ENCODE measurements at regions not wholly inside any gene's neighbourhood (a gene's known extent, or its start where the extent isn't known, plus 50 kb on each side); places are given as distances from the start of the nearest gene placed in this dataset.
"Not testable (repeated sequence)": the region's sequence is repeated elsewhere in the genome, so short reads cannot be mapped to it uniquely, and the experiment has no call there.

GRCh38 chr13:50422181-50423148 is 407.2 kb downstream of the KCNRG start:
- no peak for DNase-seq

- DNase-seq, result no peak
These were observed 409.7 kb downstream of the KCNRG start for GRCh38 chr13:50424993-50425392.

- DNase-seq, result no peak
These were observed 410.5 kb downstream of the KCNRG start for GRCh38 chr13:50425772-50426171.

- DNase-seq, result no peak
These were observed 411.7 kb downstream of the KCNRG start for GRCh38 chr13:50426927-50427326.

- DNase-seq, result not testable (repeated sequence)
These were observed 412.3 kb downstream of the KCNRG start for GRCh38 chr13:50427511-50427910.

GRCh38 chr13:50428183-50428877 is 413.1 kb downstream of the KCNRG start:
- DNase-seq, result no peak

GRCh38 chr13:50435011-50435410 is 408.5 kb downstream of the DLEU7 start:
- no peak for DNase-seq

GRCh38 chr13:50437252-50437651 is 406.2 kb downstream of the DLEU7 start:
- DNase-seq, result no peak

GRCh38 chr13:50438351-50438750 is 405.1 kb downstream of the DLEU7 start:
- DNase-seq, result no peak

- DNase-seq, result no peak
These were observed 402.4 kb downstream of the DLEU7 start for GRCh38 chr13:50441130-50441529.

GRCh38 chr13:50444726-50445125 is 398.8 kb downstream of the DLEU7 start:
- no peak for DNase-seq

- no peak for DNase-seq
These were observed 396.9 kb downstream of the DLEU7 start for GRCh38 chr13:50446611-50447010.

- DNase-seq, result no peak
These were observed 394.9 kb downstream of the DLEU7 start for GRCh38 chr13:50448535-50448998.

GRCh38 chr13:50449465-50449864 is 394.0 kb downstream of the DLEU7 start:
- DNase-seq, result no peak

- DNase-seq, result no peak
These were observed 393.2 kb downstream of the DLEU7 start for GRCh38 chr13:50450279-50450678.

- DNase-seq, result no peak
These were observed 391.9 kb downstream of the DLEU7 start for GRCh38 chr13:50451609-50452008.

GRCh38 chr13:50452028-50452427 is 391.5 kb downstream of the DLEU7 start:
- no peak for DNase-seq

GRCh38 chr13:50452756-50453155 is 390.7 kb downstream of the DLEU7 start:
- DNase-seq, result no peak

- no peak for DNase-seq
These were observed 390.3 kb downstream of the DLEU7 start for GRCh38 chr13:50453188-50453587.

- DNase-seq, result no peak
These were observed 387.4 kb downstream of the DLEU7 start for GRCh38 chr13:50456111-50456510.

- DNase-seq, result no peak
These were observed 385.8 kb downstream of the DLEU7 start for GRCh38 chr13:50457415-50458393.

GRCh38 chr13:50459046-50459445 is 384.4 kb downstream of the DLEU7 start:
- no peak for DNase-seq

- DNase-seq, result no peak
These were observed 383.8 kb downstream of the DLEU7 start for GRCh38 chr13:50459658-50460057.
